Peyer's patch (tissue), 4 donors: ENCODE measurements at regions not wholly inside any gene's neighbourhood (a gene's known extent, or its start where the extent isn't known, plus 50 kb on each side); places are given as distances from the start of the nearest gene placed in this dataset.

Source experiments
- DNase-seq, 3 donors: peaks; one replicate each; pipeline ENCODE4 v3.0.0-alpha.2; 2017 to 2019
- H3K27ac ChIP-seq, 4 donors: fragments of 200-600 bp; sonication (generic); one replicate each; pipeline ENCODE4 v1.5.1; 2016 to 2019
- H3K27me3 ChIP-seq, 2 donors: fragments of 200-600 bp; sonication (generic); one replicate each; pipeline ENCODE4 v1.5.1; 2019
- H3K36me3 ChIP-seq, 3 donors: fragments of 200-600 bp; sonication (generic); one replicate each; pipeline ENCODE4 v1.5.1; 2016 to 2019
- H3K4me1 ChIP-seq, 4 donors: fragments of 200-600 bp; sonication (generic); one replicate each; pipeline ENCODE4 v1.5.1; 2016 to 2019
- H3K4me3 ChIP-seq, 4 donors: fragments of 200-600 bp; sonication (generic); 1 replicate in 3 of 4; 2 replicates in 1 of 4; pipeline ENCODE4 v1.5.1; 2016 to 2019; ENCODE audit warnings: mild to moderate bottlenecking in 1 of 4
- H3K9me3 ChIP-seq, 4 donors: fragments of 200-600 bp; sonication (generic); one replicate each; pipeline ENCODE4 v1.5.1; 2016 to 2019; ENCODE audit warnings: mild to moderate bottlenecking in 1 of 4
- POLR2A ChIP-seq, 2 donors: fragments of 450-650 bp; IDR thresholded peaks; one replicate each; pipeline ENCODE4 v1.5.1; 2017; ENCODE audit warnings: antibody characterized with exemption in 2 of 2, mild to moderate bottlenecking in 2 of 2, moderate library complexity in 2 of 2
- TF ChIP-seq, protein P1 (sequence below), 6 experiments: fragments of 450-650 bp in 4 of 6; fragments of 200-600 bp in 2 of 6; sonication (generic) in 1 of 6; IDR thresholded peaks; one replicate each; pipeline ENCODE4 v1.5.1; 2017 to 2019; ENCODE audit warnings: antibody characterized with exemption in 6 of 6, mild to moderate bottlenecking in 3 of 6, moderate library complexity in 1 of 6

- Histone ChIP-seq H3K4me3 (no peak overlapping the region), H3K4me1 (no peaks in the 10 kb centered on the region), H3K36me3 (no peaks in the 10 kb centered on the region), H3K9me3 (no peaks in the 10 kb centered on the region), H3K27me3 (no peaks in the 10 kb centered on the region), H3K27ac (no peak overlapping the region)
- TF ChIP-seq, protein P1, sequence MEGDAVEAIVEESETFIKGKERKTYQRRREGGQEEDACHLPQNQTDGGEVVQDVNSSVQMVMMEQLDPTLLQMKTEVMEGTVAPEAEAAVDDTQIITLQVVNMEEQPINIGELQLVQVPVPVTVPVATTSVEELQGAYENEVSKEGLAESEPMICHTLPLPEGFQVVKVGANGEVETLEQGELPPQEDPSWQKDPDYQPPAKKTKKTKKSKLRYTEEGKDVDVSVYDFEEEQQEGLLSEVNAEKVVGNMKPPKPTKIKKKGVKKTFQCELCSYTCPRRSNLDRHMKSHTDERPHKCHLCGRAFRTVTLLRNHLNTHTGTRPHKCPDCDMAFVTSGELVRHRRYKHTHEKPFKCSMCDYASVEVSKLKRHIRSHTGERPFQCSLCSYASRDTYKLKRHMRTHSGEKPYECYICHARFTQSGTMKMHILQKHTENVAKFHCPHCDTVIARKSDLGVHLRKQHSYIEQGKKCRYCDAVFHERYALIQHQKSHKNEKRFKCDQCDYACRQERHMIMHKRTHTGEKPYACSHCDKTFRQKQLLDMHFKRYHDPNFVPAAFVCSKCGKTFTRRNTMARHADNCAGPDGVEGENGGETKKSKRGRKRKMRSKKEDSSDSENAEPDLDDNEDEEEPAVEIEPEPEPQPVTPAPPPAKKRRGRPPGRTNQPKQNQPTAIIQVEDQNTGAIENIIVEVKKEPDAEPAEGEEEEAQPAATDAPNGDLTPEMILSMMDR (IDR thresholded peaks at IDR 0.05): no peak
- no peak for TF ChIP-seq POLR2A (IDR thresholded peaks at IDR 0.05)
- no peak for DNase-seq
Measured at GRCh38 chr21:31609081-31609480, 50.4 kb upstream of the SOD1 start.

GRCh38 chr21:31607791-31608190, 51.7 kb upstream of the SOD1 start:
- no peaks in the 10 kb centered on the region for H3K36me3 ChIP-seq
- H3K9me3 ChIP-seq: no peaks in the 10 kb centered on the region
- no peaks in the 10 kb centered on the region for H3K27me3 ChIP-seq
- TF ChIP-seq, protein P1 (IDR thresholded peaks at IDR 0.05): no peak
- no peak for TF ChIP-seq POLR2A (IDR thresholded peaks at IDR 0.05)
- H3K4me1 ChIP-seq: no peaks in the 10 kb centered on the region
- no peak overlapping the region for H3K27ac ChIP-seq
- DNase-seq: no peak
- H3K4me3 ChIP-seq: no peak overlapping the region

GRCh38 chr21:31606081-31606874, 53.2 kb upstream of the SOD1 start:
- Histone ChIP-seq H3K27ac (no peak overlapping the region), H3K36me3 (no peaks in the 10 kb centered on the region), H3K4me1 (no peaks in the 10 kb centered on the region), H3K4me3 (no peak overlapping the region), H3K9me3 (no peaks in the 10 kb centered on the region), H3K27me3 (no peaks in the 10 kb centered on the region)
- DNase-seq: no peak
- no peak for TF ChIP-seq POLR2A (IDR thresholded peaks at IDR 0.05)
- TF ChIP-seq, protein P1 (IDR thresholded peaks at IDR 0.05): no peak

DNA sequence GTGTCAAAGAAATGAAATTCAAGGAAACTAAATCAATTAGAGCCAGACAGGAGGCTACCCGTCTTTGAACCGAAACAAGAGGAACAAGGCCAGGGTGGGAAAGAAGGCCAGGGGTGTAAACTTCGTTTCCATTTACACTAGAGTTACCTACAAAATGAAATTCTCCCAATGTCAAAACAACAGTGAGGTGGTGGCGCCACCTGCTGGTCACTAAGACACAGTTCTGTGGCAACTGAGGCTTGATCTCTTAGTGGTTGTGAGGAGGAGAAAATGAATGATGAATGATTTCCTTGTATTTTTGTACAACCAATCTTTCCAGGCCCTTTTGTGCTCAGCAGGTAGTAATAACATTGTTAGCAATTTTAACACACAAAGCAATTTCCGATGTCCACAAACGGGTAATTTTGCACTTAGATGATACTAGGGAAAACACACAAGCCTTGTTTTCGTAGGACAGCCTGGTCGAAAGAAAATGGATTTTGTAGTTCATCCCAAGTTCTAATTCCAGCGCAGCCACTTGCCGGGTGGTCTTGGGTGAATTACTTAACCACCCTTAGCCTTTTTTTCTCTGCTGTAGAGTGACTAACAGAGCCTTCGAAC, 54.8 kb upstream of the SOD1 start:
- Histone ChIP-seq H3K4me1 (no peaks in the 10 kb centered on the region), H3K4me3 (no peak overlapping the region), H3K27ac (no peak overlapping the region), H3K9me3 (no peaks in the 10 kb centered on the region), H3K36me3 (no peaks in the 10 kb centered on the region), H3K27me3 (no peaks in the 10 kb centered on the region)
- DNase-seq: peak; percentile 41 to 83 (median 62)
- no peak for TF ChIP-seq POLR2A (IDR thresholded peaks at IDR 0.05)
- TF ChIP-seq, protein P1 (IDR thresholded peaks at IDR 0.05): peak; percentile 68 to 87 (median 84)

GRCh38 chr21:31599563-31599962, 59.9 kb upstream of the SOD1 start:
- Histone ChIP-seq H3K36me3 (no peaks in the 10 kb centered on the region), H3K4me3 (no peak overlapping the region), H3K4me1 (no peaks in the 10 kb centered on the region), H3K27me3 (no peaks in the 10 kb centered on the region), H3K27ac (no peak overlapping the region), H3K9me3 (no peaks in the 10 kb centered on the region)
- no peak for DNase-seq
- no peak for TF ChIP-seq POLR2A (IDR thresholded peaks at IDR 0.05)
- TF ChIP-seq, protein P1 (IDR thresholded peaks at IDR 0.05): no peak
